H1 (cell line): ENCODE measurements at regions not wholly inside any gene's neighbourhood (a gene's known extent, or its start where the extent isn't known, plus 50 kb on each side); places are given as distances from the start of the nearest gene placed in this dataset.

Experiments
- CTCF ChIA-PET: fragments of 300-600 bp; sonication (Branson Sonifier 250); formaldehyde crosslinking; loops from one replicate; lab custom pipeline; 2021; ENCODE audit not compliant: partially characterized antibody; lab: Charles Lee
- POLR2A ChIA-PET: fragments of 300-600 bp; sonication (Branson Sonifier 250); formaldehyde crosslinking; loops from one replicate; lab custom pipeline; 2021; ENCODE audit warnings: inconsistent platforms; ENCODE audit not compliant: partially characterized antibody; lab: Charles Lee
- DNase-seq, 2 experiments: peaks; one replicate each; pipeline versions ENCODE4 v3.0.0 to v3.0.0-alpha.2; 2010 to 2022; ENCODE audit warnings: low spot score in 2 of 2, low read depth in 1 of 2, mixed read lengths in 1 of 2
- FAIRE-seq: peaks from 2 replicates; lab custom pipeline; 2011; peaks lifted over from hg19 to GRCh38; lab: Jason Lieb, UNC
- H2AFZ ChIP-seq: 2 replicates; pipeline ENCODE4 v1.8.1; 2012; ENCODE audit warnings: low read length, inconsistent platforms
- H2AK5ac ChIP-seq: 2 replicates; pipeline ENCODE4 v1.6.1; 2013; ENCODE audit warnings: low read depth, low read length
- H2BK120ac ChIP-seq: replicated peaks from 2 replicates; pipeline ENCODE3; 2013; ENCODE audit warnings: low read depth, low read length, inconsistent platforms
- H2BK12ac ChIP-seq: 2 replicates; pipeline ENCODE4 v1.6.1; 2013; ENCODE audit warnings: low read depth, low read length
- H2BK15ac ChIP-seq: 2 replicates; pipeline ENCODE4 v1.6.1; 2013; ENCODE audit warnings: low read length
- H2BK20ac ChIP-seq: 2 replicates; pipeline ENCODE4 v1.6.1; 2013; ENCODE audit warnings: low read length
- H2BK5ac ChIP-seq: 2 replicates; pipeline ENCODE4 v1.6.1; 2013; ENCODE audit warnings: low read depth, low read length
- H3K14ac ChIP-seq: 2 replicates; pipeline ENCODE4 v1.6.1; 2013; ENCODE audit warnings: inconsistent platforms; ENCODE audit not compliant: insufficient read length
- H3K18ac ChIP-seq: 2 replicates; pipeline ENCODE4 v1.6.1; 2013; ENCODE audit warnings: low read length; ENCODE audit errors: extremely low read depth
- H3K23ac ChIP-seq: 2 replicates; pipeline ENCODE4 v1.6.1; 2013; ENCODE audit warnings: inconsistent platforms; ENCODE audit not compliant: insufficient read length
- H3K23me2 ChIP-seq: 2 replicates; pipeline ENCODE4 v1.6.1; 2013; ENCODE audit warnings: low read depth, low read length
- H3K27ac ChIP-seq: 2 replicates; pipeline ENCODE4 v1.6.1; 2011; ENCODE audit warnings: low read depth, low read length, inconsistent platforms
- H3K27me3 ChIP-seq, 4 experiments: replicated peaks in 1 of 4; 1 replicate in 1 of 4; 2 replicates in 3 of 4; pipeline versions ENCODE4 v1.6.1 to v1.8.1; 2011 to 2013; ENCODE audit warnings: low read length in 3 of 4, mild to moderate bottlenecking in 3 of 4, inconsistent platforms in 2 of 4, mixed read lengths in 2 of 4, moderate library complexity in 1 of 4; ENCODE audit not compliant: control insufficient read depth in 3 of 4, insufficient read depth in 3 of 4; ENCODE audit errors: extremely low read depth in 1 of 4
- H3K36me3 ChIP-seq, 4 experiments: 2 replicates each; pipeline versions ENCODE4 v1.6.1 to v1.8.1; 2011 to 2013; ENCODE audit warnings: mild to moderate bottlenecking in 4 of 4, low read length in 3 of 4, moderate library complexity in 2 of 4, control low read depth in 1 of 4, inconsistent platforms in 1 of 4; ENCODE audit not compliant: insufficient read depth in 4 of 4, control insufficient read depth in 2 of 4
- H3K4ac ChIP-seq: replicated peaks from 2 replicates; pipeline ENCODE3; 2013; ENCODE audit warnings: low read length, low read depth, mixed read lengths, inconsistent platforms; ENCODE audit not compliant: insufficient read length
- H3K4me1 ChIP-seq, 4 experiments: replicated peaks in 1 of 4; 1 replicate in 1 of 4; 2 replicates in 3 of 4; pipeline versions ENCODE4 v1.6.1 to v1.8.1; 2011 to 2013; ENCODE audit warnings: low read length in 3 of 4, inconsistent platforms in 2 of 4, mixed read lengths in 1 of 4; ENCODE audit not compliant: insufficient read depth in 4 of 4, control insufficient read depth in 3 of 4
- H3K4me2 ChIP-seq, 2 experiments: 2 replicates each; pipeline versions ENCODE4 v1.6.1 to v1.8.1; 2011 to 2013; ENCODE audit warnings: low read depth in 2 of 2, low read length in 2 of 2, control low read depth in 1 of 2, inconsistent platforms in 1 of 2, mild to moderate bottlenecking in 1 of 2; ENCODE audit not compliant: insufficient read depth in 1 of 2
- H3K4me3 ChIP-seq, 4 experiments: fragments of 200-600, 300-600 bp in 1 of 4; sonication (generic), shearing (Covaris generic), sonication (Bioruptor Twin) in 1 of 4; 2 replicates each; pipeline versions ENCODE4 v1.5.1 to v1.8.1; 2011 to 2016; ENCODE audit warnings: low read length in 4 of 4, low read depth in 3 of 4, control low read depth in 2 of 4, inconsistent platforms in 2 of 4, mild to moderate bottlenecking in 2 of 4, mixed read lengths in 1 of 4, moderate library complexity in 1 of 4; ENCODE audit not compliant: insufficient read depth in 2 of 4; ENCODE audit errors: extremely low read depth in 1 of 4
- H3K56ac ChIP-seq: replicated peaks from 2 replicates; pipeline ENCODE3; 2013; ENCODE audit warnings: low read depth, mild to moderate bottlenecking, mixed read lengths, low read length, inconsistent platforms; ENCODE audit not compliant: insufficient read length
- H3K79me1 ChIP-seq: 2 replicates; pipeline ENCODE4 v1.6.1; 2013; ENCODE audit warnings: low read depth, low read length, control low read depth
- H3K79me2 ChIP-seq, 2 experiments: 2 replicates each; pipeline versions ENCODE4 v1.6.1 to v1.8.1; 2012 to 2013; ENCODE audit warnings: low read length in 2 of 2, mild to moderate bottlenecking in 2 of 2, inconsistent platforms in 1 of 2; ENCODE audit not compliant: insufficient read depth in 2 of 2, control insufficient read depth in 1 of 2
- H3K9ac ChIP-seq, 4 experiments: replicated peaks in 1 of 4; 1 replicate in 1 of 4; 2 replicates in 3 of 4; pipeline versions ENCODE4 v1.6.1 to v1.8.1; 2011 to 2013; ENCODE audit warnings: low read depth in 3 of 4, low read length in 3 of 4, control low read depth in 2 of 4, mild to moderate bottlenecking in 2 of 4, moderate library complexity in 2 of 4, inconsistent platforms in 1 of 4; ENCODE audit errors: extremely low read depth in 1 of 4
- H3K9me3 ChIP-seq, 2 experiments: 2 replicates each; pipeline versions ENCODE4 v1.6.1 to v1.8.1; 2012 to 2013; ENCODE audit warnings: mild to moderate bottlenecking in 2 of 2, moderate library complexity in 2 of 2, control low read depth in 1 of 2, inconsistent platforms in 1 of 2, low read depth in 1 of 2, low read length in 1 of 2, mixed read lengths in 1 of 2; ENCODE audit not compliant: insufficient read depth in 2 of 2
- H4K20me1 ChIP-seq, 2 experiments: replicated peaks in 1 of 2; 2 replicates each; pipeline versions ENCODE3 to v1.8.1; 2011 to 2013; ENCODE audit warnings: inconsistent platforms in 2 of 2, low read length in 2 of 2, mild to moderate bottlenecking in 1 of 2; ENCODE audit not compliant: insufficient read depth in 2 of 2, control insufficient read depth in 1 of 2
- H4K5ac ChIP-seq: 2 replicates; pipeline ENCODE4 v1.6.1; 2013; ENCODE audit warnings: low read length, low read depth, mixed read lengths, inconsistent platforms; ENCODE audit not compliant: insufficient read length
- H4K8ac ChIP-seq: 2 replicates; pipeline ENCODE4 v1.8.0; 2013; ENCODE audit warnings: mild to moderate bottlenecking, moderate library complexity, low read length, inconsistent platforms; ENCODE audit not compliant: insufficient read depth; ENCODE audit errors: extremely low read depth
- H4K91ac ChIP-seq: replicated peaks from 2 replicates; pipeline ENCODE3; 2013; ENCODE audit warnings: low read length, mixed read lengths, inconsistent platforms; ENCODE audit not compliant: insufficient read length
- TAF7 ChIP-seq: optimal IDR thresholded peaks from 2 replicates; pipeline ENCODE3; 2011; ENCODE audit warnings: low read depth, mild to moderate bottlenecking, inconsistent platforms, low read length, moderate library complexity, borderline replicate concordance
- TBP ChIP-seq: IDR thresholded peaks from 2 replicates; pipeline ENCODE4 v1.6.1; 2011; ENCODE audit warnings: low read depth, low read length, improper control_type of control experiment
- WGBS, 2 experiments: shearing (Covaris generic) in 1 of 2; methylation state at CpG; one replicate each; pipeline versions ENCODE4 v1.1.6 to v1.1.7; 2013 to 2015; ENCODE audit warnings: low lambda C conversion rate in 2 of 2, mixed read lengths in 2 of 2, inconsistent platforms in 1 of 2, low coverage in 1 of 2, missing lambda C conversion rate in 1 of 2; ENCODE audit not compliant: insufficient replicate concordance in 2 of 2, insufficient coverage in 1 of 2, insufficient read length in 1 of 2; ENCODE audit errors: extremely low coverage in 1 of 2, missing lambda C conversion rate in 1 of 2; 5-methylcytosine and 5-hydroxymethylcytosine counted together

GRCh38 chr15:58362262-58362922 lies 69.4 kb upstream of the LIPC start:
- no peaks in the 10 kb centered on the region for H3K79me2 ChIP-seq
- CTCF ChIA-PET, result interaction anchor here (1.3 kb wide), 1 partner anchor 22 kb away, joined by 4 read pairs; no protein-coding TSS in a partner anchor
- no peak for FAIRE-seq

More at GRCh38 chr15:58362262-58362922, 69.4 kb upstream of the LIPC start:
- no peak overlapping the region for H3K4me3 ChIP-seq
- no peak overlapping the region for H2BK5ac ChIP-seq
- no peak for TF ChIP-seq TAF7
- TF ChIP-seq TBP, result no peak
- no peaks in the 10 kb centered on the region for H3K79me1 ChIP-seq
- no peak overlapping the region for H2BK12ac ChIP-seq
- POLR2A ChIA-PET, result no interaction called here
- WGBS, 2 experiments, result 91% methylated on average over 6 of the region's 6 CpGs; no CpG with 5 or more reads in 1 of the 2 experiments
- H3K9me3 ChIP-seq, result no peaks in the 10 kb centered on the region
- DNase-seq, result no peak
- H3K36me3 ChIP-seq, result no peaks in the 10 kb centered on the region
- no peaks in the 10 kb centered on the region for H4K20me1 ChIP-seq
- H3K4ac ChIP-seq, result no peak overlapping the region
- H4K8ac ChIP-seq, result no peak overlapping the region
- no peak overlapping the region for H3K18ac ChIP-seq
- no peak overlapping the region for H4K91ac ChIP-seq
- no peak overlapping the region for H3K56ac ChIP-seq
- H3K9ac ChIP-seq, result no peak overlapping the region
- no peaks in the 10 kb centered on the region for H3K27me3 ChIP-seq
- H3K4me1 ChIP-seq, result peaks cover 3 to 11% (median 5%) of the 10 kb centered on the region in 4 experiments; a peak in 6 of 7 replicates
- no peak overlapping the region for H2BK15ac ChIP-seq
- no peak overlapping the region for H4K5ac ChIP-seq
- H3K23me2 ChIP-seq, result no peaks in the 10 kb centered on the region
- H2BK120ac ChIP-seq, result no peak overlapping the region
- no peak overlapping the region for H3K27ac ChIP-seq
- H3K23ac ChIP-seq, result no peak overlapping the region
- no peak overlapping the region for H3K4me2 ChIP-seq
- no peak overlapping the region for H2BK20ac ChIP-seq
- H3K14ac ChIP-seq, result no peak overlapping the region
- no peak overlapping the region for H2AK5ac ChIP-seq
- H2AFZ ChIP-seq, result no peak overlapping the region
